ENCODE measurements at regions not wholly inside any gene's neighbourhood (a gene's known extent, or its start where the extent isn't known, plus 50 kb on each side); places are given as distances from the start of the nearest gene placed in this dataset.
"Not testable (repeated sequence)": the region's sequence is repeated elsewhere in the genome, so short reads cannot be mapped to it uniquely, and the experiment has no call there.

DNA sequence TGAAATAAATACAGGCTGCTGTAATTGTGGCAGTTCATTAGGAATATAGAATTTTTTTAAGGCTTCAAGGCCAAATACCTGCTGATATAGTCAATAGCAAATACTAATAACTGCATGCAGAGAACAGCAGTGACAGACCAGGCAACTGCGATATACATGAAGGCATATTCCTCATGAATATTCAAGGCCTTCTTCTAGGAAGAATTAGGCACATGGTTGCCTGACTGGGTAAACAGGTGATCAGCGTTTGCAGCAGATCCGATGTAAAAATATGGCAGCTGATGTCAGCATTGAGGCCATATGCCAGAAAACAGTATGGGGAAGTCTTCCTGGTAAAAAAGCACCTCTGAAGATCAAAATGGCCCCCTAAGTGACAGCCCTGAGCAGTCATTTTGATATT is 629.7 kb downstream of the UQCRFS1 start:
- DNase-seq, result no peak

DNA sequence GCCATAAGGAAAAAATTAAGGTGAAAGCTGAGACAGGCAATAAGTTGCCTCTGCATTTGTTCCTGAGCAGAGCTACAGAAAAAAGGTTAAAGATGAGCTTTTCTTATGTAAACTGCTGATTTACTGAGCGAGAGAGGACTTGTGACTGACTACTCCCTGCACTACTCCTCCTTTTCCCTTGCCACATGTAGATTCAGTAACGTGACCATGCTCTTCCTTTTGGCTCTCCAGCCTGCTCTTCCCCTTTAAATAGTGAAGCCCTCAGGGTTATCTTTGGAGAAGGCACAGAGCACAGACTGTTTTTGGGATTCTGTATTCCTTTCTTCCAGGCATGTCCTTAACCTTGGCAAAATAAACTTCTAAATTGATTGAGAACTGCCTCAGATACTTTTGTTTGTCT is 630.2 kb downstream of the UQCRFS1 start:
- no peak for DNase-seq

DNA sequence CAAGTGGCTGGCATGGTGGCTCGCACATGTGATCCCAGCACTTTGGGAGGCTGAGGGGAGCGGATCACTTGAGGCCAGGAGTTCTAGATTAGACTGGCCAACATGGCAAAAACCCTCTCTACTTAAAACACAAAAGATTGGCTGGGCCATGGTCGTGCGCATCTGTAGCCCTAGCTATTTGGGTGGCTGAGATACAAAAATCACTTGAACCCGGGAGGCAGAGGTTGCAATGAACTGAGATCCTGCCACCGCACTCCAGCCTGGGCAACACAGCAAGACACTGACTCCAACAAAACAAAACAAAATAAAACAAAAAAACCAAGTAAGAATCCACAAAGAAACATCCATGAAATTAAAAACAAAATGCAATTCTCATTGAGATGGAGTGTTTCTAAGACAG is 630.6 kb downstream of the UQCRFS1 start:
- DNase-seq, result no peak

DNA sequence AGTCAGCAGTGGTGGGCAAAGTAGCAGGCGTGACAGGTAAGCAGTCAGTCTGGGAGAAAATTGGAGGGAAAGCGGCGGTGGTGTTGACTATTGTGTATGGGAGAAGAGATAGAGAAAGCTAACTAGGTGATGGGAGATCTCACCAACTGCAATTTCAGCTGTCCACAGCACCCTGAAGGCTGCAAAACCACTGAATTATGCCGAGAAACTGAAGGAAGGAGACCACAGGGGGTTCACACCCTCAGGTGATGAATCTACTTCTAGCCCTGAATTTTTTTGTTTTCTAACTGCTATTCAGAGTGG is 631.5 kb downstream of the UQCRFS1 start:
- DNase-seq, result no peak

DNA sequence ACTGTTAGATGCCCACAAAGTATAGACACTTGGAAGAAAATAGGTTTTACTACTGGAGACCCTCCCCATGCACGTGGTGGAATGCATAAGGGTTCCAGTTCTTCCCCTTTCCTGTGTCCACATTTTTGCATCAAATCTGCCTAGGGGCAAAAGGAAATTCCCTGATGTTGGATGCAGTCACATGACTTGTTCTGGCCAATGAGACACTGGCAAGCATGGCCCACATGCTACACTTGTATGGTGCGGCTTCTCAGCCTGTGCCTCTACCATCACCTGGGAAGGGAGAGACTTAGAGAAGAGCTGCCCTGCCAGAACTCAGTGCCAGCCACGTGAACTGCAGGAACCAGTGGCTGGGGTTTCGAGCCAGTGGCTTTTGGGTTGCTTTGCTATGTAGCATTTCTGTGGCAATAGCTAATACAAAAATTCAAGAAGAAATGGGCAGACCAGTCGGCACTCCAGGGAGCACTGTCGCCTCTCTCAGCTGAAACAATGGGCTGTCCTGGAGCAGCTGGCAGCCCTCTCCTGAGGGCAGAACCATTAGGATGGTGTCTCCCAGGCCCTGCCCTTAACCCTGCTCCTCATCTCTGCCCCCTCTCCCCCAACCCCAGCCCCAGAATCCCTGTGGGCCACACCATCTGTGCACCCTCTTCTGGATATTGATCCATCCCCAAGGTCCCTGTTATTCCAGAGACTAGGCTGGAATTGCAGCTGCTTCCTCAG is 634.0 kb downstream of the UQCRFS1 start:
- DNase-seq, result no peak

DNA sequence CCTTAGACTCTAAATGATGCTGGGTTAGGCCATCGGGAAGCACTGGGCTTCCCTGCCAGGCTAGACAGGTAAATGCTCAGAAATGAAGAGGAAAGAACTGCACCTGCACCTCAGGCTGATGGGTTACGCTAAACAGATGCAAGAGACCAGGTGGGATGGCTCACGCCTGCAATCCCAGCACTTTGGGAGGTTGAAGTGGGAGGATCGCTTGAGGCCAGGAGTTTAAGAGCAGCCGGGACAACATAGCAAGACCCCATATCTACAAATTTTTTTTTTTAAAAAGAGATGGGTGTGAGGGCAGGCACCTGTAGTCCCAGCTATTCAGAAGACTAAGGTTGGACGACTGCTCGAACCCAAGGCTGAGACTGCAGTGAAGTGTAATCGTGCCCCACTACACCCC is 634.7 kb downstream of the UQCRFS1 start:
- no peak for DNase-seq

DNA sequence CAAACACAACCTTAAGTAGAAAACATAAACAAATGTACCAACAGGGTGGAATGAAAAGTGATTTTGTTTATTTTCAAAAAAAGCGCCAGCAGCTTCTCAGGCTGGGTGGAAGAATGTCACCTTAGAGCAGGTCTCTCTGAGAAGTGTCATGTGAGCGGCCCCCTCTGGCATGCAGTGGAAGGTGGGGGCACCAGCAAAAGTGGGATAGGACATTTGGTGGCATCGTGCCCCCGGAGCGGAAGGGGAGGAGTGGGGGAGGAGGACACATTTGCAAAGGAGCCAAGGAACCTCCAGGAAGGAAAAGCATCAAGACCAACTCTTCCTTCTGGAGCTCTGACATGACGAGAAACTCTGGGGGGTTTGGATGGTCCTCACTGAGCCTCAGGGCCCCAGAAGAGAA is 635.3 kb downstream of the UQCRFS1 start:
- DNase-seq, result no peak

DNA sequence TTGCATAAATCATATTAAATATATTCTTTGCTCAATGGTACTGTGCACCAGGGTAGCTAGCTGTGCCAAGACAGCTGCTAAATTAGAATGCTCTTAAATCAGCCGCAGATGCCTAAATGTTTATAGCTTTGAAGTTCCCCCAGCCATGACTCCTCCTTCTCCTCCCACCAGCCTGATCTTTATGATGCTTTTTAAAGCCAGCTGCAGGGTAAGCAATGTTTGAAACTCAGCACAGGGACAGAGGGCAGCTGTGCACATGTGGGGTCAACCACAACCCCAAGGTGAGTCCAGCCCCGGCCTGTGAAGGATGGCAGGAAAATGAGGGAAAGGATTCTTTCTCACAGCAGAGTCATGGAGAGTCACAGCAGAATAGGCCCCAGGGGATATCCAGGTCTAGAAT is 635.7 kb downstream of the UQCRFS1 start:
- no peak for DNase-seq

DNA sequence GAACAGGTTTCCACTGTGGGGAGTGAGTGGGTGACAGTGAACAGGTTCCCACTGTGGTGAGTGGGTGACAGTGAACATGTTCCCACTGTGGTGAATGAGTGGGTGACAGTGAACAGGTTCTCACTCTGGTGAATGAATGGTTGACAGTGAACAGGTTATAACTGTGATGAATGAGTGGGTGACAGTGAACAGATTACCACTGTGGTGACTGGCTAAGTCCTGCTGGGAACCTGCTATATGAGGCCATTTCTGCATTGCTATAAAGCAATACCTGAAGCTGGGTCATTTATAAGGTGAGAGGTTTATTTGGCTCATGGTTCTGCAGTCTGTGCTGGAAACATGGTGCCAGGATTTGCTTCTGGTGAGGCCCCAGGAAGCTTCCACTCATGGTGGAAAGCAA is 637.1 kb downstream of the UQCRFS1 start:
- no peak for DNase-seq

DNA sequence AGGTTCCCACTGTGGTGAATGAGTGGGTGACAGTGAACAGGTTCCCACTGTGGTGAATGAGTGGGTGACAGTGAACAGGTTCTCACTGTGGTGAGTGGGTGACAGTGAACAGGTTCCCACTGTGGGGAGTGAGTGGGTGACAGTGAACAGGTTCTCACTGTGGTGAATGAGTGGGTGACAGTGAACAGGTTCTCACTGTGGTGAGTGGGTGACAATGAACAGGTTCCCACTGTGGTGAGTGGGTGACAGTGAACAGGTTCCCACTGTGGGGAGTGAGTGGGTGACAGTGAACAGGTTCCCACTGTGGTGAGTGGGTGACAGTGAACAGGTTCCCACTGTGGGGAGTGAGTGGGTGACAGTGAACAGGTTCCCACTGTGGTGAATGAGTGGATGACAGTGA is 637.6 kb downstream of the UQCRFS1 start:
- DNase-seq, result not testable (repeated sequence)

DNA sequence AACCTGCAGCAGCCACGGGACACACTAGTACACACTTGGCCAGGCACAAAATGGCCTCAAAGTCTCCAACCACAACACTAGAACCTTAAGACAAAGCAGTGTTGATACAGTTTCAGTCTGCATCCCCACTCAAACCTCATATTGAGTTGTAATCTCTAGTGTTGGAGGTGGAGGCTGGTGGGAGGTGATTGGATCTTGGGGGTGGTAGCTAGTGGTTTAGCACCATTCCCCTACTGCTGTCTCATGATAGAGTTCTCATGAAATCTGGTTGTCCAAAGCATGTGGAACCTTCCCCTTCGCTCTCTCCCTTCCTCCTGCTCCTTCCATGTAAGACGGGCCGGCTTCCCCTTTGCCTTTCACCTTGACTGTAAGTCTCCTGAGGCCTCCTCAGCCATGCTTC is 638.7 kb downstream of the UQCRFS1 start:
- DNase-seq, result no peak

DNA sequence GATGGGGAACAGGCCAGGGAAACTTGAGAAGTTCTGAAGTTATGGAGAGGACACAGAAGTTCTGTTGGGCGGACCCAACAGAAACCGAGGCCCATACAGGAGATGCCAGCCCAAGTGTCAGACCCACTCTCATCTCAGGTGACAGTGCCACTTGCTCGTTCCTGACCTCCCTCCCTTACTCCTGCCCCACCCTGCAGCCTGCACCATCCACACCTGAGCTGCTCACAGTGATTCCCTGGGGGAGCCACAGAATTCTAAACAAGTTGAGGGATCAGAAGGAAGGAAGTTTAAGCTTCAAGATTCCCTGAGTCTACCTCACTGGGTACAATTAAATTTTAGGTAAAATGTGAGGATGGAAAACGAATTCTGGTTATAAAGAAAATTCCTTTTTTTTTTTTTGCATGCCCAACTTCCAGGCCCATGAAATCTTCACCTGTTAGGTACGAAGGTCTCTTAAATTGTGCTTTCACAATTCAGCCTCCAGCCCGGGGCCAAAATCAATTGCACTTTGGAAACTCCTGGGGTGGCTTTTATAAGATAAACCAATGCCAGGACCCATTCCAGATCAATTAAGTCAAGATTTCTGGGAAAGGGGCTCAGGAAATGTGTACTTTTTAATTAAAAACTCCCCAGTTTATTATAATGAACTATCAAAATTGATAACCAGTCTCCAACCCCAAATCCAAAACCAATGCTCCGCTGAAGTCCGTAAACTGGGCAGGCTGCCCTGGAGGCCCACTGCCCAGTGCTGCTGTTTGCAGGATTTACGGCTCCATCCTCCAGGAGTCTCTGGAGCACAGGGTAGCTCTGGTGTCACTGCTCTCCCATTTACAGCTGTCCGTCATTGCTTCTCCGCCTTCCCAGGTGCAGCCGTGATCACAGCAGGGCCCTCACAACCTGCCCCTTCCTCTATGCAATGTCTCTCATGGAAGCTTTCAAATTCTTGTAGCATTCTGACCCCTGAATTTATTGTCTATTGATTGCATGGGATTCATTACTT is 643.5 kb downstream of the UQCRFS1 start:
- no peak for DNase-seq

DNA sequence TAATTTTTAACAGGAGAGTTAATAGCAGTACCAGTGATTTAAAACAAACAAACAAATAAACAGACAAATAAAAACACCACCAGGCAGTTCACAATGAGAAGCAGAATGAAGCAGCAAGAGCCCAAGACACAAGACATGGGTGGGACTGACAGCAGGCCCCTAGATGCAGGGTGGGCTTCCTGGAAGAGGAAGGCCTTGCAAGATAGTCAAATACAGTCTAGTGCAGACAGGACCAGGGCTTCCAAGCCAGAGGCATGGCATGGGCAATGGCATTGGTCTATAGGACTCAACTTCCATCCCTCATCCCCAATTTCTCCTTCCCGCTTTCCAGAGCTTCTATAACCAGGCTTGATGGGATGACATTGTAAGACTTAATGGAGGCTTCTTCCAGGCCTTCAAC is 645.1 kb downstream of the UQCRFS1 start:
- no peak for DNase-seq

DNA sequence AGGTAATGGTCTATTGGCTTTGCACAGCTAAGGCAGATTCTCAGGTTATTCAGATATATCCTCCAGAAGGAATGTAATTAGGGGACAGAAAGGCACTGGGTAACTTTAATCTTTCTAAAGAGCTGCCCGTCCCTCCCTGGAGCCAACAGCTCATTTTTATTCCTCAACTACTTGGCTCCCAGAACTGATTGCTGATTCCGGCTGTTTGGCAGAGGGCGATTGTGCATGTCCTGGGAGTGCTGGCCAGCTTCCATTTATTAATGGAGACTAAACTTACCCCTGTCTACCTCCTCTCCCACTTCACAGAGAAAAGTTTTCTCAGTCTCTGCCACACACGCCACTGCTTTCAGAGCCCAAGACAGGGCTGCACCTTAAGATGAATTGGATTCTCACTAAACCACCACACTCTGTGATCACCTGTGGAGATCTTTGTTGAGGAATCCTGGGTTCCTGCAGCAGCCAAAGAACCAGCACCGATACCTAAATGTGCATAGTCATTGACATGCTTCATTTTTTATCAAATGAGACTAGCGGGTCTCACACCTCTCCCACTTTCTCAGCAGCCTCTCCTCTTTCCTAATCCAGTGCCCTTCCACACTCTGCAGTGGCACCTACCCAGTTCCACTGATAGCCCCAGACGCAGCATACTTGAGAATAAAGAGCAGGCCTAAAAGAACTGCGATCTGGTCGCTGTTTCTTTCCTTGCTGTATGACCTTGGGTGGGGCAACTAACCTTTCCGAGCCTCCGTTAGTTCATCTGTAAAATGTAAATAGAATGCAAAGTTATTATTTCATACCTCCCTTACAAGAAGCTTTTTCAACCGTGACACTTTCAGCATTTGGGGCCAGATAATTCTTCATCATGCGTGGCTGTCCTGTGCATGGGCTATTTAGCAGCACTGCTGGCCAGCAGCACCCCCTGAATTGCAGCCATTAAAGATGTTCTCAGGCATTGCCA is 648.7 kb downstream of the UQCRFS1 start:
- DNase-seq, result no peak

DNA sequence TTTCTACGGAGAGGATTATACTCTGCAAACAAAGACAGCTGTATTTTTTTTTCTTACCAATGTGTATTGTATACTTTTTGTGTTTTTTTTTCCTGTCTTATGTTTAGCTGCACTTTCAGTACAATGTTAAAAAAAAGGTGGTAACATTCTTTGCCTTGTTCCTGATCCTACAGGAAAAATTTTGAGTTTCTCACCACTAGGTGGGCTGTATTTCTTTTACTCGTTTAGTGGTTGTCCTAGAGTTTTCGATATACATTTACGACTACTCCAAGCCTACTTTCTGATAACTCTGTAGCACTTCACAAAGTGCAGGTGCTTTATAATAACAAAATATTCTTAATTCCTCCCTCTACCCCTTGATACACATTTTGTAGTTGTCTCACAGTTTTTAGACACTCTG is 652.2 kb downstream of the UQCRFS1 start:
- DNase-seq, result no peak

DNA sequence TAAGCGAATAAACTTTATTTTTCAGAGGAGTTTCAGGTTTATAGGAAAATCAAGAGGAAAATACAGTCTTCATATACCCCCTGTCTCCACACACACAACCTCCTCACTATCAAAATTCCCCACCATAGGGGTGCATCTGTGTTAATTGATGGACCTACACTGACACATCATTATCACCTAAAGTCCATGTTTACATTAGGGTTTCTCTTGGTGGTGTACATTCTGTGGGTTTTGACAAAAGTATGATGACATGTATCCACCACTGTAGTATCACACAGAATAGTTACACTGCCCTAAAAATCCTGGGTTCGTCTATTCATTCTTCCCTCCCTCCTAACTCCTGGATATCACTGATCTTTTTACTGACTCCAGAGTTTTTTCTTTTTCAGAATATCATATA is 654.2 kb downstream of the UQCRFS1 start:
- DNase-seq, result no peak

DNA sequence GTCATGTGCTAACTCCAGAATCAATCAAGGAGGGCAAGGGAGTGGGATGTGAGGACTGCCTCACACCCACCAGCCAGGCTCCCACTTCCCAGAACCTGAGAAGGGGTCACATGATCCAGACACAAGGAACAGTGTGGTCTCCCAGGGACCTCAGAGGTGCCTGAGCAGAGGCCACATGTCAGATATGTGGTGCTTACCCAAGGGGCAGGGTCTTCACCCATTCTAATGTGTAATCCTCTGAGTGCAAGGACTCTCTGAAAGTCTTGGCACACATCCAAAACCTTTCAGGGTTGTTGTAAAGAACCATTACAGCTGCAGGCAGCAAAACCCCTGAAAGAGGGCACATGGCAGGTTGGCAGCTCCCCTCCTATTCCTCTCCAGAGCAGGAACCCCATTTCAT is 656.6 kb downstream of the UQCRFS1 start:
- DNase-seq, result no peak

DNA sequence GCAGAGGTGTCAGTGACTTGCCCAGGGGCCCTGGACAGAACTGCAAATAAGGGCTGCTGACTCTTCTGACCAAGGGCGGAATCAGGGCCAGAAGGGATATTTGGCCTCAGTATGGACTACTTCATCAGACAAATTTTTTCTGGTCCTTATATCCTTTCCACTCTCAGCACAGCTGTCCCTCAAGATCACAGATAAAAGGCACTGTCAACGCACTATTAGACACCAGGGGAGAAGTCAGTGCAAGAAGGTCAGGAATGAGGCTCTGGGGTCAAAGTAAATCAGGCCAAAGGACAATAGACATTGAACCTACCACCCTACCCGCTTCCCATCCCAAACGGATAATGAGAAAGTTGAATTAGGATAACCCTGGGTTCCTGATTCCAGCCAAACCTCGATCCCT is 657.6 kb downstream of the UQCRFS1 start:
- no peak for DNase-seq

DNA sequence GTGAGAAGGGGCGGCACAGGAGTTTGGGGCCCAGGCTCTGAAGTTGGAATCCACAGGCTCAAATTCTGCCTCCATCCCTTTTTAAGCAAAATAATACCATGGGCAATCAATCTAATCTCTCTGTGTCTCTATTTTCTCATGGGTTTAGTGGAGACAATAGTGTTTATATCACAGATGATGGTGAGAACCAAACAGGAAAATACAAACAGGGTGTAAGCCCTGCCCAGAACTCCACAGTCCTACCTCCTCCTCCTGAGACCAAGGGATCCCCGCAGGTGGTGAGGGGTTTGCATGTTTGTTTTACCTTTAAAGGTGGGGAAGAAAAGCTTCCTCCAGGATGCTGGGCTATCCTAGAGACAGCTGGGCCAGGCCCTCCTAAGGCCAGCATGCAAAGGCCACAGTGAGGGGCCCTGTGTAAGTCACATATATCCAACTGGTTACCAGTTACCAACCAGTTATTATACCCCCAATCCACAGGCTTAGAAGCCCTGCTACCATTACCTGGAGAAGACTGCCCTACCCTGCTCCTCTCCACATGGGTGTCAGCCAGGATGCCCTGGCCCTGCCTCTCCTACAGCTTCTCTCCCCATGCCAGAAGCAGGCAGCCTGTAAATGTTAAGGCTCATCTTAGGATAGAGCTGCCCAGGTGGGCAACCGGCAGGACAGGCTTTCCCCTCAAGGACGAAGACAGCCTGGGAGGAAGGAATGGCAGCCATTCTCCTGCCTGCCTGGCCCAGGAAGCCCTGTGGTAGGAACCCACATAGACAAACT is 658.4 kb downstream of the UQCRFS1 start:
- no peak for DNase-seq

DNA sequence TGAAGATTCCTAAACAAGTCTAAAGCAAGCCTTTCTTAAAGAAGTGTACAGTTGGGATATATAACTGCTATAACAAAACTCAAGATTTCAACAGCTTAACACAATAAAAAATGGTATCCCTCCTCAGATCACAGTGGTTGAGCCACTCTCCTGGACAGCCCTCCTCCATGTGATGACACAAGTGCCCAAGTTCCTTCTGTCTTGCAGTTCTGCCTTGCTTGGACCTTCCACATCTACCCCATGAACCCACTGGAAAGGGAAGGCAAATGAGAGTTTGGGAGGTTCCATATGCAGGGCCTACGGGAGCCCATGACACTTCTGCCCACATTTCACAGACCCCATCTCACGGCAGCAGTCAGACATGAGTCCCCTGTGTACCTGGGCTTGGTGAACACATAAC is 659.2 kb downstream of the UQCRFS1 start:
- no peak for DNase-seq

DNA sequence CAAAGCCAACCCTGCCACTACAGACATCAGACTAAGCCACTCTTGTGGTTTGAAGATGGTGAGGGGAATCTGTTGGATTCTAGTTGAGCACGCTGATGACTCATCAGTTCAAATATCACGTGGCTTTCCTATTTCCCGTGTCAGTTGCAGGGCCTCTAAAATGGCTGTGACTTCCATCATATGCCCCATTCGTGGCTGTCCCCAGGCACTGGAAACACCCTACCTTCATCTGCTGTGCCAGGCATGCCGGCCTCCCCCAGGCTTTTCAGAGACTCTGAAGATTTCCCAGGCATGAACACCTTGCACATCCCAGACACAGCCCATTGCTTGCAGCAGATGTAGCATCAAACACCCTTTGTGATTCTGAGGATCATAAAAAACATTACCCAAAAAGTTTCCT is 659.9 kb downstream of the UQCRFS1 start:
- no peak for DNase-seq

DNA sequence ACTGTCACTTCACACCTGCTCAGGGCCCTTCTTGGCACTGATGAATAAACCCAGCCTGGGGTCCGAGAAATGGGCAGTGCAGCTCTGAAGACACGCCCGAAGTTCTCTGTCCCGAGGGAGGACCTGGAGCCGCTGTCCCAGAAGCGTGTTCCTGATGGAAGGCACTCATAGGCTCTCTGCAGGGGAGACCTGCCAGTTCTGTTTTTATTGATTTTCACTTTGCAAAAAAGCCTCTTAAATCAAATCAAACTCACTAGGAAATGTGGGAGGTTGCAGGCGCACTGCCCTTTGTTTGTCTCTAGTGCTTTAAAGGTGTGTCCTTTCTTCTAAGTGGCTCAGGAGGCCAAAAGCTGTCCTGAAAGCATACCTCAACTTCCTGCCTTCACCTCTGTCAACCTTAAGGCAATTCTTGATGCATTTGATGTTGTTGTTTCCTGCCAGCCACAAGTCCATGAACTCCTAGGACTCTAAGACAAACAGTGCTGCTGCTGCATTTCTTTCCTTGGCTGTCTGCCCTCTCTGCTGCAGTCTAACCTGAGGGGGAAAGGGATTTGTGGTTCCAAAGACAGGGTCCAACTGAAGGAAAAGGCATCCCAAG is 663.2 kb downstream of the UQCRFS1 start:
- DNase-seq, result no peak
